T-helper 2 cell treated with Interferon-gamma antibody and Interleukin-4, amounts not matched to agents 5 μg/mL and 100 μg/mL, for 36 hours (primary cell): ENCODE measurements at regions not wholly inside any gene's neighbourhood (a gene's known extent, or its start where the extent isn't known, plus 50 kb on each side); places are given as distances from the start of the nearest gene placed in this dataset.

ENCODE experiments used
- DNase-seq: peaks from one replicate; pipeline ENCODE4 v3.0.0; 2021; ENCODE audit warnings: low spot score
- H3K27ac Mint-ChIP-seq: one replicate; pipeline ENCODE4 v1.8.0; 2021; ENCODE audit warnings: mild to moderate bottlenecking, mixed read lengths
- H3K27me3 Mint-ChIP-seq: one replicate; pipeline ENCODE4 v1.8.0; 2021; ENCODE audit warnings: low read depth, mixed read lengths
- H3K36me3 Mint-ChIP-seq: one replicate; pipeline ENCODE4 v1.8.0; 2021; ENCODE audit warnings: low read depth, mixed read lengths
- H3K4me1 Mint-ChIP-seq: one replicate; pipeline ENCODE4 v1.8.0; 2021; ENCODE audit warnings: low read depth, mixed read lengths
- H3K4me3 Mint-ChIP-seq: one replicate; pipeline ENCODE4 v1.8.0; 2022; ENCODE audit warnings: mild to moderate bottlenecking, moderate library complexity, mixed read lengths
- H3K9me3 Mint-ChIP-seq: one replicate; pipeline ENCODE4 v1.8.0; 2021; ENCODE audit warnings: mixed read lengths

GRCh38 chr6:147868427-147869190, 360.1 kb downstream of the SAMD5 start:
- Mint-ChIP-seq H3K9me3 (no peaks in the 10 kb centered on the region), H3K27ac (no peak overlapping the region), H3K4me1 (no peaks in the 10 kb centered on the region), H3K36me3 (no peaks in the 10 kb centered on the region), H3K4me3 (no peak overlapping the region), H3K27me3 (no peaks in the 10 kb centered on the region)
- no peak for DNase-seq

DNA sequence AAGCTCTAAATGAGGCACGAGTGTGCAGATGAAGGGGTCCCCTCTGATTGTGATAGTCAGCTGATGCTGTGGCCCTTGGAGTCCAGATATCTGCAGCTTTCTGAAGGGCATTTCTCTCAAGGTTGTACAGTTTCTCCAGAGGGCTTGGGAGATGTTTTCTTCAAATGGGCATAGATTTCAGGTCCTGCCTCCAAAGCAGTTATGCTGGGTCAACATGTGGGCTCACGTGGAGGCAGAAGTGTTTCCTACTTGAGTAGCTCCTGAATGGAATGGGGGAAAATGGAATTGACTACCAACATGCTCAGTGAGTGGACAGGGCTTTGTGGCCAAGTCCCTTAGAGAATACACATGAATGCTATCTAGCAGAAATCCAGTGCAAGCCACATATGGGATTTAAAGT, 360.7 kb downstream of the SAMD5 start:
- H3K4me3 Mint-ChIP-seq: no peak overlapping the region
- DNase-seq: no peak
- no peaks in the 10 kb centered on the region for H3K9me3 Mint-ChIP-seq
- no peaks in the 10 kb centered on the region for H3K27me3 Mint-ChIP-seq
- H3K36me3 Mint-ChIP-seq: no peaks in the 10 kb centered on the region
- no peak overlapping the region for H3K27ac Mint-ChIP-seq
- no peaks in the 10 kb centered on the region for H3K4me1 Mint-ChIP-seq

DNA sequence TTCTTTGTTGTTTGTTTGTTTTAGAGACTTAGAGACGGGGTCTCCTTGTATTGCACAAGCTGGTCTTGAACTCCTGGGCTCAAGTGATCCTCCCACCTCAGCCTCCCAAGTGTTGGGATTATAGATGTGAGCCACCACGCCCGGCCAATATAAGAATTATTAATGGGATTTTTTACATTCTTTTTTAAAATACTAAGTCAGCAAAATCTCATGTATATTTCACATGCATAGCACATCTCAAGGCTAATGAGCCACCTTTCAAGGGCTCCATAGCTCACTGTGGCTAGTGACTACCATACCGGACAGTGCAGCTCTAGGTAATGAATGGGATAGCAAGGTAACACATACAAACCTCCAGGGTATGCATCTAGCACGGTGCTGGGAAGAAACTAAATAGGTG, 361.4 kb downstream of the SAMD5 start:
- Mint-ChIP-seq H3K27me3 (no peaks in the 10 kb centered on the region), H3K27ac (no peak overlapping the region), H3K9me3 (no peaks in the 10 kb centered on the region), H3K36me3 (no peaks in the 10 kb centered on the region), H3K4me3 (no peak overlapping the region), H3K4me1 (no peaks in the 10 kb centered on the region)
- no peak for DNase-seq

- Mint-ChIP-seq H3K9me3 (no peaks in the 10 kb centered on the region), H3K4me3 (no peak overlapping the region), H3K4me1 (no peaks in the 10 kb centered on the region), H3K27ac (no peak overlapping the region), H3K36me3 (no peaks in the 10 kb centered on the region), H3K27me3 (no peaks in the 10 kb centered on the region)
- DNase-seq: no peak
Observed at GRCh38 chr6:147870506-147871110, 362.1 kb downstream of the SAMD5 start.

DNA sequence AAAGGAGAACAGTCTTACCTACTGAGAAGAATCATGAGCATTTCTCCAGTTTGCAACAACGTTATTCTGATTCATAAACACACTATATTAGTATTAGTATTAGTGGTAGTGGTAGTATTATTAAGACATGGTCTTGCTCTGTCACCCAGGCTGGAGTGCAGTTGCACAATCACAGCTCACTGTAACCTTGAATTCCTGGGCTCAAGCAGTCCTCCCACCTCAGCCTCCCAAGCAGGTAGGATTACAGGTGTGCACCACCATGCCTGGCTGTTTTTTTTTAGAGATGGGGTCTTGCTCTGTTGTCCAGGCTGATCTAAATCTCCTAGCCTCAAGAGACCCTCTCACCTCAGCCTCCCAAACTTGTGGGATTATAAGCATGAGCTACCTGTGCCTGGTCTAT, 363.5 kb downstream of the SAMD5 start:
- Mint-ChIP-seq H3K4me3 (no peak overlapping the region), H3K27me3 (no peaks in the 10 kb centered on the region), H3K27ac (no peak overlapping the region), H3K9me3 (no peaks in the 10 kb centered on the region), H3K36me3 (no peaks in the 10 kb centered on the region), H3K4me1 (no peaks in the 10 kb centered on the region)
- no peak for DNase-seq

DNA sequence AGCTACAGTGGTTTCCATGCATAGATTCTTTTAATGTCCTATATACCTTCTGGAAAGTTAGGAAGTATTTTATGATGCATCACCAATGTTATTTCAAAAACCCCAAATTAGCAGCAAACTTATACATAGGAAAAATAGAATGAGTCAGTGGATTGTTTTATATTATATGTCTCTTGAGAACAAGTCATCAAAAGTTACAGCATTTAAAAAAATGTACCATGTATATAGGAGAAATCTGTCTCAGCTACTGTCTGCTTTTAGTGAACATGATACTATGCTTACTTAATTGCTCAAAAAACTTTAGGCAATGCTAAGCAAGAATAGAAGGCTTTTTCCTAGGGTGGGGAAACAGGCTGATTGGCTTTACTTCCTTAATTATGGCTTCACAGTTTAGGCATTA, 365.3 kb downstream of the SAMD5 start:
- no peak for DNase-seq
- no peak overlapping the region for H3K27ac Mint-ChIP-seq
- H3K4me1 Mint-ChIP-seq: no peaks in the 10 kb centered on the region
- H3K4me3 Mint-ChIP-seq: no peak overlapping the region
- H3K36me3 Mint-ChIP-seq: no peaks in the 10 kb centered on the region
- H3K27me3 Mint-ChIP-seq: no peaks in the 10 kb centered on the region
- H3K9me3 Mint-ChIP-seq: no peaks in the 10 kb centered on the region

DNA sequence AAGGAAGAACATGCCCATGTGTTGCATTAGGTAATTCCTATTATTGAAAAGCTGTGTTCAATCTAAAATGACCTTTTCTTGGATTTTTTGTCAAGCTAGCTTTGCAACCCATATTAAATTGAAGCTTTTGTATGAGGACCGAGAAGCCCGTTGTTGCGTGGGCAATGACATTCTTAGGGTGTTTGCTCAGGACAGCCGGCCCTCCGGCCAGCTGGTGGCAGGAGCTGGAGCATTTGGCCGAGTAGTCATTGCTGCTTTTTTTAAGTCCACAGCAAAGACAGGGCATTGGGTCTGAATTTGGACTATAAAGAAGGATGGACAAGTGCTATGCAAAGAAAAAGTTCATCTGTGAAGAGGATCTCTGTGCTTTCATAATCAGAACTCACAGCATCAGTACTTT, 365.8 kb downstream of the SAMD5 start:
- no peaks in the 10 kb centered on the region for H3K9me3 Mint-ChIP-seq

DNA sequence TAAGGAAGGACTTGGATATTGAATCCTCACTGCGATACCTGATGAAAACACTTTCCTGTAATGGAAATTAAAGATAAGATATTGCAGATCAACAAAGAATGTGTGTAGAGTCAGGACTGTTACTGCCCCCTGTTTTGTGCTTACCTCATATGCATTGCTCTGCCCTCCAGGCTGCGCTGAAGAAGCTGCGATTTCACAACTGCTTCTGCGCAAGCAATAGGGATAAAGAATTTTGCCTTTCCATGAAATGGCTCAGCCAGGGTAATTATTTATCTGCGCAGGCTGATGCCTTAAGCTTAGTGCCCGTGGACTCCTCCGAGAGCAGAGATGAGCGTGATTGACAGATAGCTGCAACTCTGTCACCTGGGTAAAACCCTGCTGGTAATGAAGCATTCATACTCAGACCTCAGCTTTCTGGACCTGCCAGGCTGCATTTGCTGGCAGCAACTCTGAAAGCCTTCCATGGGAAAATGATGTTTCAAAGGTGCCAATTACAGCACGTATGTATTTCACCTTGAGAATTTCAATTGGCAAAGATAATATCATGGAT, 370.6 kb downstream of the SAMD5 start:
- H3K27ac Mint-ChIP-seq: no peak overlapping the region
- H3K4me3 Mint-ChIP-seq: no peak overlapping the region
- DNase-seq: no peak
- no peaks in the 10 kb centered on the region for H3K27me3 Mint-ChIP-seq
- no peaks in the 10 kb centered on the region for H3K9me3 Mint-ChIP-seq
- H3K36me3 Mint-ChIP-seq: no peaks in the 10 kb centered on the region
- H3K4me1 Mint-ChIP-seq: no peaks in the 10 kb centered on the region

More for the DNA sequence above, 365.8 kb downstream of the SAMD5 start:
- Mint-ChIP-seq H3K27me3 (no peaks in the 10 kb centered on the region), H3K4me3 (no peak overlapping the region), H3K36me3 (no peaks in the 10 kb centered on the region), H3K27ac (no peak overlapping the region), H3K4me1 (no peaks in the 10 kb centered on the region)
- no peak for DNase-seq

GRCh38 chr6:147881432-147881831, 372.9 kb downstream of the SAMD5 start:
- DNase-seq: no peak
- Mint-ChIP-seq H3K27me3 (no peaks in the 10 kb centered on the region), H3K36me3 (no peaks in the 10 kb centered on the region), H3K27ac (no peak overlapping the region), H3K4me3 (no peak overlapping the region), H3K9me3 (no peaks in the 10 kb centered on the region), H3K4me1 (no peaks in the 10 kb centered on the region)

GRCh38 chr6:147888374-147888773, 379.9 kb downstream of the SAMD5 start:
- Mint-ChIP-seq H3K27ac (no peak overlapping the region), H3K36me3 (no peaks in the 10 kb centered on the region), H3K27me3 (no peaks in the 10 kb centered on the region), H3K9me3 (no peaks in the 10 kb centered on the region), H3K4me3 (no peak overlapping the region), H3K4me1 (no peaks in the 10 kb centered on the region)
- DNase-seq: no peak

DNA sequence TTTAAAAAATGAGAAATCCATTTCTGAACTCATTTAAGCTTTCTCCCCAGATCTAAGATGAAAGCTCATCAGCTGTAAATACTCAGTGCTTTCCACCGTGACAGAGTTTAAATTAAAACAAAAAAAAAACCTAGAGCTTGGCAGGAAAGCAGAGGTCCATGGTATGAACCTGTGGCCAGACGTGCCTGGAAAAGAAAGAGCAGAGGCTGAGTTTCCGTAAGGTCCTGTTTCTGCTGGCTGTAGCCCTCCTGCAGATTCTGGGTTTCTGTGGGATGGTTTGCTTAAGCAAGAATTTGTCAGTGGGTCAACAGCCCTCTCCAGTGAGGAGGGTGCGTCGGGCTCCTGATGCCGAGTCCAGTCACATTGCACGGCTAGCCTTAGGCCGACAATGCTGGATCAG, 383.2 kb downstream of the SAMD5 start:
- no peak for DNase-seq
- no peak overlapping the region for H3K4me3 Mint-ChIP-seq
- H3K9me3 Mint-ChIP-seq: no peaks in the 10 kb centered on the region
- H3K36me3 Mint-ChIP-seq: no peaks in the 10 kb centered on the region
- no peak overlapping the region for H3K27ac Mint-ChIP-seq
- H3K4me1 Mint-ChIP-seq: no peaks in the 10 kb centered on the region
- H3K27me3 Mint-ChIP-seq: no peaks in the 10 kb centered on the region

DNA sequence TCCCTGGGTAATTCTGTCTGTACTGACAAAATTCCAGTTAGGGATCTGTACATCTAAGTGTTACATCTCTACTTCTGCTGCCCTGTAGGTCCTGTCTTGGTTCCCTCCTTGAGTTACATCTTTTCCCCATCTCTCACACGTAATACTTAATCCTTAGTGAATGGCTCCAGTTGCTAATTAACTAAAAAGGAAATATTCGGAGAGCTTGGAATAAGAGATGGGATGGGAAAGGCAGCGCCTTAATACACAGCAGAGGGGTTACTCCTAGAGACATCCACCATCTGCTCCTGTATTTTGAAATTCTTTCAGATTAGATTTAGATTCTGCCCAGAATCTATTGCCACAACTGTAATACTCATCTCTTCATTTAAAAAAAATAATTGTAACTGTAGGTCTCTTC, 384.0 kb downstream of the SAMD5 start:
- no peak overlapping the region for H3K4me3 Mint-ChIP-seq
- DNase-seq: no peak
- H3K27me3 Mint-ChIP-seq: no peaks in the 10 kb centered on the region
- H3K36me3 Mint-ChIP-seq: no peaks in the 10 kb centered on the region
- no peaks in the 10 kb centered on the region for H3K9me3 Mint-ChIP-seq
- no peak overlapping the region for H3K27ac Mint-ChIP-seq
- no peaks in the 10 kb centered on the region for H3K4me1 Mint-ChIP-seq

DNA sequence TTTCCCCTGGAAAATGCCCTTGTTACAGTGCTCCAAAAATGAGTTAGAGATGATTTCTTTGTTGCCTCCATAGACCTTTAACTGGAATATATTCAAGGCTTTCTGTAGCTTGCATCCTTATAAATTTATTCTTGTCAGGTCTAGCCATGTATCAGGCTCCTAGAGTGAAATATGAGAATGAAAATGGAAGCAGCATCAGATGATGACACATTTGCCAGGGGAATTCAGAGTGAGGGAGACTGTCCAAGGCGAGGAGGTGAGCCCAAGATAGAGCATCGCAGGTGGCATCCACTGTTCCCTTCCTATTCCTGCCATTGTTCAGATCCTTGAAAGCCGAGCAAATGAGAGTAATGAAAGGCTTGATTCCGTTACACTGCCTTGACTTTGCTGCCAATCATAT, 386.8 kb downstream of the SAMD5 start:
- Mint-ChIP-seq H3K4me3 (no peak overlapping the region), H3K9me3 (no peaks in the 10 kb centered on the region), H3K27me3 (no peaks in the 10 kb centered on the region), H3K36me3 (no peaks in the 10 kb centered on the region), H3K27ac (no peak overlapping the region), H3K4me1 (no peaks in the 10 kb centered on the region)
- DNase-seq: no peak

GRCh38 chr6:147900247-147900830, 391.8 kb downstream of the SAMD5 start:
- no peak for DNase-seq
- Mint-ChIP-seq H3K27ac (no peak overlapping the region), H3K4me3 (no peak overlapping the region), H3K27me3 (no peaks in the 10 kb centered on the region), H3K9me3 (no peaks in the 10 kb centered on the region), H3K36me3 (no peaks in the 10 kb centered on the region), H3K4me1 (no peaks in the 10 kb centered on the region)
